Neural crest cell (in vitro differentiated cells): ENCODE measurements at regions not wholly inside any gene's neighbourhood (a gene's known extent, or its start where the extent isn't known, plus 50 kb on each side); places are given as distances from the start of the nearest gene placed in this dataset.

Source experiments
- DNase-seq: peaks from one replicate; pipeline ENCODE4 v3.0.0; 2021; ENCODE audit warnings: low read depth, mixed read lengths, low spot score
- H3K27ac Mint-ChIP-seq: one replicate; pipeline ENCODE4 v1.8.0; 2021; ENCODE audit warnings: mild to moderate bottlenecking, mixed read lengths; ENCODE audit not compliant: unreplicated experiment
- H3K27me3 Mint-ChIP-seq: 2 replicates; pipeline ENCODE4 v1.8.0; 2021; ENCODE audit warnings: low read depth, mild to moderate bottlenecking, mixed read lengths
- H3K36me3 Mint-ChIP-seq: 2 replicates; pipeline ENCODE4 v1.8.0; 2021; ENCODE audit warnings: low read depth, mild to moderate bottlenecking, mixed read lengths
- H3K4me1 Mint-ChIP-seq: 2 replicates; pipeline ENCODE4 v1.8.0; 2021; ENCODE audit warnings: mixed read lengths
- H3K4me3 Mint-ChIP-seq: one replicate; pipeline ENCODE4 v1.8.0; 2021; ENCODE audit warnings: mild to moderate bottlenecking, mixed read lengths
- H3K9me3 Mint-ChIP-seq: 2 replicates; pipeline ENCODE4 v1.8.0; 2021; ENCODE audit warnings: mixed read lengths
- TF ChIP-seq, protein P1 (sequence below): fragments of 200-600 bp; sonication (generic); conservative IDR thresholded peaks from 2 replicates; pipeline ENCODE4 v1.5.0; 2021; ENCODE audit warnings: antibody characterized with exemption, mild to moderate bottlenecking

DNA sequence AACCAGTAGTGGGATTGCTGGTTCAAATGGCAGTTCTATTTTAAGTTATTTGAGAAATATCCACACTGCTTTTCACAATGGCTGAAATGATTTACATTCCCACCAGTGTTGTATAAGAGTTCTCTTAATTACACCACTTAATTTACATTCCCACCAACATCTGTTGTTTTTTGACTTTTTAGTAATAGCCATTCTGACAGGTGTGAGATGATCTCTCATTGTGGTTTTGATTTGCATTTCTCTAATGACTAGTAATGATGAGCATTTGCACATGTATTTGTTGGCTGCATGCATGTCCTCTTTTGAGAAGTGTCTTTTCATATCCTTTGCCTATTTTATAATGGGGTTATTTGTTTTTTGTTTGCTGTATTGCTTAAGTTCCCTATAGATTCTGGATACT is 688.3 kb downstream of the PRR16 start:
- Mint-ChIP-seq H3K36me3 (no peaks in the 10 kb centered on the region), H3K27ac (no peak overlapping the region), H3K27me3 (no peaks in the 10 kb centered on the region), H3K4me3 (no peak overlapping the region), H3K9me3 (peaks cover 3% of the 10 kb centered on the region), H3K4me1 (no peaks in the 10 kb centered on the region)
- no peak for DNase-seq
- TF ChIP-seq, protein P1, sequence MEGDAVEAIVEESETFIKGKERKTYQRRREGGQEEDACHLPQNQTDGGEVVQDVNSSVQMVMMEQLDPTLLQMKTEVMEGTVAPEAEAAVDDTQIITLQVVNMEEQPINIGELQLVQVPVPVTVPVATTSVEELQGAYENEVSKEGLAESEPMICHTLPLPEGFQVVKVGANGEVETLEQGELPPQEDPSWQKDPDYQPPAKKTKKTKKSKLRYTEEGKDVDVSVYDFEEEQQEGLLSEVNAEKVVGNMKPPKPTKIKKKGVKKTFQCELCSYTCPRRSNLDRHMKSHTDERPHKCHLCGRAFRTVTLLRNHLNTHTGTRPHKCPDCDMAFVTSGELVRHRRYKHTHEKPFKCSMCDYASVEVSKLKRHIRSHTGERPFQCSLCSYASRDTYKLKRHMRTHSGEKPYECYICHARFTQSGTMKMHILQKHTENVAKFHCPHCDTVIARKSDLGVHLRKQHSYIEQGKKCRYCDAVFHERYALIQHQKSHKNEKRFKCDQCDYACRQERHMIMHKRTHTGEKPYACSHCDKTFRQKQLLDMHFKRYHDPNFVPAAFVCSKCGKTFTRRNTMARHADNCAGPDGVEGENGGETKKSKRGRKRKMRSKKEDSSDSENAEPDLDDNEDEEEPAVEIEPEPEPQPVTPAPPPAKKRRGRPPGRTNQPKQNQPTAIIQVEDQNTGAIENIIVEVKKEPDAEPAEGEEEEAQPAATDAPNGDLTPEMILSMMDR: no peak

DNA sequence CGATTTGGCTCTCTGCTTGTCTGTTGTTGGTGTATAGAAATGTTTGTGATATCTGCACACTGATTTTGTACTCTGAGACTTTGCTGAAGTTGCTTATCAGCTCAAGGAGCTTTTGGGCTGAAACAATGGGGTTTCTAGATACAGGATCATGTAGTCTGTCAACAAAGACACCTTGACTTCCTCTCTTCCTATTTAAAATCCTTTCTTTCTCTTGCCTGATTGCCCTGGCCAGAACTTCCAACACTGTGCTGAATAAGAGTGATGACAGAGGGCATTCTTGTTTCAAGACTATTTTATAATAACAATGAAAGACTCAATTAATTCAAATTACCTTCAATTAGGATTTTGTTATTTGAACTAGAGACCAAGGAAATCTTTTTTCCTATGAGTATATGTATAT is 692.5 kb downstream of the PRR16 start:
- Mint-ChIP-seq H3K9me3 (no peaks in the 10 kb centered on the region), H3K4me1 (no peaks in the 10 kb centered on the region), H3K36me3 (no peaks in the 10 kb centered on the region), H3K27ac (no peak overlapping the region), H3K4me3 (no peak overlapping the region), H3K27me3 (no peaks in the 10 kb centered on the region)
- no peak for DNase-seq
- TF ChIP-seq, protein P1: no peak

DNA sequence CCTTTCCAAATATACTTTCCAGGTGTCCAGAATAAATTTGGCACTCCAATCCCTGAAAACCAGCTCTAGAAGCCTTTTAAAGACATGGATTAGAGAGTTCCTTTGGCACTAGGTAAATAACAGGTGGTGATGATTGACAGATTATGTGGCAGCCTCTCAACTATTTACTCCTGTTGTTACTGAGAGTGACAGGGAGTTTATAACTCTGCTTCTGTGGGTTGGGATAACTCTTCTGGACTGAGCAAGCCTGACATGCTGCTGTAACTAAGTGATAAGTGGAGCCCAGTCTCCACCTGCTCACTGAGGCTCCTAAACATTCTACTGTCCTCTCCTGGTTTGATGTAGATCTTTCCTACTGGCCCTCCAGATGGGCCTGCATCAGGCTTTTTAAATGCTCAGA is 693.2 kb upstream of the FTMT start:
- no peaks in the 10 kb centered on the region for H3K4me1 Mint-ChIP-seq
- DNase-seq: no peak
- no peaks in the 10 kb centered on the region for H3K36me3 Mint-ChIP-seq
- TF ChIP-seq, protein P1: no peak
- H3K27ac Mint-ChIP-seq: no peak overlapping the region
- no peaks in the 10 kb centered on the region for H3K9me3 Mint-ChIP-seq
- no peak overlapping the region for H3K4me3 Mint-ChIP-seq
- H3K27me3 Mint-ChIP-seq: no peaks in the 10 kb centered on the region

DNA sequence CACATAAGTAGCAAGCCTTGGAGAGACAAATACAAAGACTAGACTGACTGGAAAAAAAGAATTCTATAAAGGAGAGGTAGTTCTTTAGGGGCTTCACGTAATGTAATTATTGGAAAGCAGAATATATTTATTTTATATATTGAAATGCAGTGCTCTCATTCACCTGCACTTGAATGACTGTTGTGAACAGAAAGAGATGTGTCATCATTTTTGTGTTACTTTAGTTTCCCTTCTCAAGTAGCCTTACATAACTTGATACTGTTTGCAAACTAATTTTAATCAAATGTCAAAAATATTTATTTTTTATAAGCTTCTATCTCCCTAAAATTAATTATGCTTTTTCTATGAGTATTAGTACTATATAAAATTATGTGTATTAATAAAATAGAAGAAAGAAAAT is 691.1 kb upstream of the FTMT start:
- Mint-ChIP-seq H3K27me3 (no peaks in the 10 kb centered on the region), H3K4me3 (no peak overlapping the region), H3K9me3 (no peaks in the 10 kb centered on the region), H3K4me1 (no peaks in the 10 kb centered on the region), H3K27ac (no peak overlapping the region), H3K36me3 (no peaks in the 10 kb centered on the region)
- TF ChIP-seq, protein P1: no peak
- DNase-seq: no peak

DNA sequence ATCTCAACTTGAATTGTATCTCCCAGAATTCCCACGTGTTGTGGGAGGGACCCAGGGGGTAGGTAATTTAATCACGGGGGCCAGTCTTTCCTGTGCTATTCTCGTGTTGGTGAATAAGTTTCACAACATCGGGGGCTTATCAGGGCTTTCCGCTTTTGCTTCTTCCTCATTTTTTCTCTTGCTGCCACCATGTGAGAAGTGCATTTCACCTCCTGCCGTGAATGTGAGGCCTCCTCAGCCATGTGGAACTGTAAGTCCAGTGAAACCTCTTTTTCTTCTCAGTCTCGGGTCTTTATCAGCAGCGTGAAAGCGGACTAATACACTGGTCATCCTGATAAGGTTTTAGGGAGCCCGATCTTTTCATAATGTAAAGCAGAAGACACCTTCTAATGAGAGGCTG is 687.0 kb upstream of the FTMT start:
- H3K27ac Mint-ChIP-seq: no peak overlapping the region
- no peak for DNase-seq
- H3K4me1 Mint-ChIP-seq: no peaks in the 10 kb centered on the region
- H3K4me3 Mint-ChIP-seq: no peak overlapping the region
- no peaks in the 10 kb centered on the region for H3K9me3 Mint-ChIP-seq
- TF ChIP-seq, protein P1: no peak
- H3K36me3 Mint-ChIP-seq: no peaks in the 10 kb centered on the region
- no peaks in the 10 kb centered on the region for H3K27me3 Mint-ChIP-seq

DNA sequence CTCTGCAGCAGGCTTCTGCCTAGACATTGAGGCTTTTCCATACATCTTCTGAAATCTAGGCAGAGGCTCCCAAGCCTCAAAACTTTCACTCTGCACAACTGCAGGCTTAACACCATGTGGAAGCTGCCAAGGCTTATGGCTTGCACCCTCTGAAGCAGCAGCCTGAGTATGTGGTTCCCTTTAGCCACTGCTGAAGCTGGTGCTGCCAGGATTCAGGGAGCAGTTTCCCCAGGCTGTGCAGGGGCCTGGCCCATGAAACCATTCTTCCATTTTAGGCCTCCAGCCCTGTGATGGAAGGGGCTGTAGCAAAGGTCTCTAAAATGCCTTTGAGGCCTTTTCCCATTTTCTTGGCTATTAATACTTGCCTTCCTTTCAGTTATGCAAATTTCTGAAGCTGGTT is 680.3 kb upstream of the FTMT start:
- TF ChIP-seq, protein P1: no peak
- H3K4me3 Mint-ChIP-seq: no peak overlapping the region
- H3K27me3 Mint-ChIP-seq: no peaks in the 10 kb centered on the region

More for the DNA sequence above, 680.3 kb upstream of the FTMT start:
- Mint-ChIP-seq H3K36me3 (no peaks in the 10 kb centered on the region), H3K27ac (no peak overlapping the region), H3K9me3 (no peaks in the 10 kb centered on the region), H3K4me1 (no peaks in the 10 kb centered on the region)
- DNase-seq: no peak
